ENCODE measurements at regions not wholly inside any gene's neighbourhood (a gene's known extent, or its start where the extent isn't known, plus 50 kb on each side); places are given as distances from the start of the nearest gene placed in this dataset.

DNA sequence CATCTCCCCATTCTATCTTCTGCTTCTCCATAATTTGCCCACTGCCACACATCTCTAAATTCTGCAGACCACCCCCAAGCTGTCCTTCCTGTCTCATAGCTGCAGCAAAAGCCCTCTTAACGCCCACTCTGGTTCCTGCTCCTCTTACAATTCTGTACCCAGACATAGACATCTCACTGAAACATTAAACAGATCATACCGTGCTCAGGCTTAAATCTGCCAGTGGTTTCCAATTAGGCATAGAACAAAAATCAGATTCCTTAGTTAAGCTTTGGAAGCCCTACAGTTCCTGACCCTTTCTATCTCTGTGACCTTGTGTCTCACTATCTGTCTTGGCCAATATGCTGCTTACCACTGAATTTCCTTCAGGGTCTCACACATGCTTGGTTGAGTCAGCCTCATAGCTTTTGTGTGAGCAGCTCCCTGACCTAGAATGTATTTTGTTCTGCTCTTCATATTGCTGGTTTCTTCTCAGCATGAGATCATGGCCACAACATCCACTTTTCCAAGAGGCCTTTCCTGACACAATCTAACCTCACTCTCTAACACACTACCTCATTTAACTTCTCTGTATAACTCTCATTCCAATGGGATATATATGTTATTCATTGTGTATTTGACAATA lies 749.7 kb downstream of the MAFB start:
- TF ChIP-seq GATA1 (IDR thresholded peaks at IDR 0.05; ENCODE audit: low read depth, low read length) (no peak), POLR2A (IDR thresholded peaks at IDR 0.05; ENCODE audit: low read length) (no peak)
- DNase-seq = no peak

- DNase-seq = no peak
- TF ChIP-seq GATA1 (IDR thresholded peaks at IDR 0.05; ENCODE audit: low read depth, low read length) = no peak
- TF ChIP-seq POLR2A (IDR thresholded peaks at IDR 0.05; ENCODE audit: low read length) = no peak
These were observed 752.6 kb downstream of the MAFB start for GRCh38 chr20:39936401-39936800.

DNA sequence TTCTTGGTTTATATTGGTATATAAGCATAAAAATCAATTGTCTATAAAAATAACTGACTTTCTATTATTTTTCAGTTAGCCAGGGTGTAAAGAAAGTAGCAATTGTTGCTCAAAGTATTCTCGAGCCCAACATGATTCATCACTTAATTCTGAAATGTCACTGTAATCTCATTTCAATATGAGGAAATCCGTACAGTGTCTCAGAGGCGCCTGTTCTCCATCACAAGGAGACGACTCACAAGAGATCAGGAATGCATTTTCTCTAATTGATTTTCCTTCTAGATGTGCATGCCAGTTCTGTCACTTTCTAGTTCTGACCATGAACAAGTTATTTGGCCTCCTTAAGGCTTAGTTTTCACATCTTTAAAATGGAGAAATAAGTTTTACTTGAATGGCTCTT lies 753.1 kb downstream of the MAFB start:
- TF ChIP-seq GATA1 (IDR thresholded peaks at IDR 0.05; ENCODE audit: low read depth, low read length) (no peak), POLR2A (IDR thresholded peaks at IDR 0.05; ENCODE audit: low read length) (no peak)
- no peak for DNase-seq

DNA sequence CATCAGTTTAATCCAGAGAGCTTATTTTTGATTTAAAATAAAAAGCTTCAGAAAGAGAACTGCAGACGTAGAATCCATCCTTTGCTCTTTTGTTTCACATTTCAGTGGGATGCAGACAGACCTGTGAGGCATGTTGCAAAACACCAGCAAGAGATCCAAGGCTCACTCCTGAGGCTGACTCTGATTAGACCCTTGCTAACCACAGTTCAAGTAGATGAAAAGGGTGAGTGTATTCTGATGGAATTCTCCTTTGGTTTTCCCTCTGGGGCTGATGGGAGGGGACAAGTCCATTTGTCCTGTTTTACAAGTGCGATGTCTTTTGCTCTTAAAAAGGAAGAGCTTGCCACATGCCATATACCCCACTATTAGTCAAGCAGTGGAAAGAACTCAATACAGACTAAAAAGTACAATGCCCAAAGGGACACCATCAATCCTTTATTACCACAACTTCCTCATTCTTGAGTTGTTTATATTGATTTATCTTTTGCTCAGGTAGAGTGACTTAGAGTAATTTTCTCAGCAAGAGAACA lies 772.7 kb downstream of the MAFB start:
- TF ChIP-seq GATA1 (IDR thresholded peaks at IDR 0.05; ENCODE audit: low read depth, low read length) (no peak), POLR2A (IDR thresholded peaks at IDR 0.05; ENCODE audit: low read length) (no peak)
- no peak for DNase-seq

DNA sequence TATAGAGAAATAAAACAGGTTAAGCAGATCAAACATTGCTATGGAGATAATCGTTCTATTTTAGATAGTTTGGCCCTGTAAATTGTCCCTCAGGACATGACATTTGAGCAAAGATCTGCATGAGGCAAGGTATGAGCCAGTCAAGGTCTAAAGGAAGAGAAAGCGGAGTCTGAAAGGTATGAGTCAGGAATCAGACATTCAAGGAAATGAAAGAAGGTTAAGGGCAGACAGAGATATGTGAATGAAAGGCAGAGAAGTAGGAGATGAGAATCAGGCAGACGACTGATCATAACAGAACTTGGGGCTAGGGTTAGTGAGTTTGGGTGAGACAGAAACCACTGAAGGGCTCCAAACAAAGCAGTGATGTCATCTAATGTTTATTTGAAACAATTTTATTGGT lies 775.8 kb downstream of the MAFB start:
- TF ChIP-seq GATA1 (IDR thresholded peaks at IDR 0.05; ENCODE audit: low read depth, low read length) (no peak), POLR2A (IDR thresholded peaks at IDR 0.05; ENCODE audit: low read length) (no peak)
- DNase-seq = no peak

DNA sequence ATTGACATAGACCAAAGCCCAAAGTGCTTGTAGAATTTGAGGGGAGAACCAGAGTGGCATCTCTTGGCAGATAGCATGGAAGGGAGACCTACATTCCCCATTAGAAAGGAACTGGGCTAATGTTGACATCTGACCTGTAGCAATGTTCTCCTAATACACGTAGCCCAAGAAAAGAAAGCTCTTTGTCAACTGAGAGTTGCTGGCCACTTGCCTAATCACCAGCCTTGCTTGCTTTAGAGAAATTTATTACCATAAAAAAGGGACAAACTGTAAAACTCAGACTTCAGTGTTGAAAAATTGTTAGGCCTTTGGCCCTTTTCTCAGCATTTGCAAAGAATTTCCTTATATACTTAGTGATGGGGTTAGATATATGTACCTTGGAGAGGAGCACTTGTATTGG lies 777.5 kb downstream of the MAFB start:
- no peak for DNase-seq
- TF ChIP-seq GATA1 (IDR thresholded peaks at IDR 0.05; ENCODE audit: low read depth, low read length) = no peak
- no peak for TF ChIP-seq POLR2A (IDR thresholded peaks at IDR 0.05; ENCODE audit: low read length)

- DNase-seq = no peak
- TF ChIP-seq POLR2A (IDR thresholded peaks at IDR 0.05; ENCODE audit: low read length) (no peak), GATA1 (IDR thresholded peaks at IDR 0.05; ENCODE audit: low read depth, low read length) (no peak)
These were observed 778.5 kb downstream of the MAFB start for GRCh38 chr20:39910536-39910935.

DNA sequence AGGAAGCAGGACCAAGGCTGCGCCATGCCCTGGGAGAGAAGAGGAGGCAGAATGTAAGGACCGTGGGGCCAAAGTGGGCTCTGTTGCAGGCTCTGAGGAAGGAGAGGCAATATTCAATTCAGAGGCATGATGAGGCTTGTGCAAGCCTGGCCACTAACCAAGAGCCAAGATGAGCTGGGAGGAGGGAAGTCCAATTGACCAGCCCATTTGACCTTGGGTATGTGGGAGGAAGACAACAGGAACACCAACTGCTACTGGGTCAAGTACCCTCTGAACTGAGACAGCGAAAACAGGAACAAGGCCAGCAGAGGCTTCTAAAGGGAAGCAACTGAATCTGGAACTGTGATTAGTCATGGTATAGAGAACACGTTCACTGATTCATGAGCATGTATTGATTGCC lies 779.6 kb downstream of the MAFB start:
- no peak for DNase-seq

GRCh38 chr20:39904476-39905112 lies 784.4 kb downstream of the MAFB start:
- TF ChIP-seq GATA1 (IDR thresholded peaks at IDR 0.05; ENCODE audit: low read depth, low read length) = no peak
- TF ChIP-seq POLR2A (IDR thresholded peaks at IDR 0.05; ENCODE audit: low read length) = no peak
- no peak for DNase-seq

More for the DNA sequence above, 779.6 kb downstream of the MAFB start:
- TF ChIP-seq POLR2A (IDR thresholded peaks at IDR 0.05; ENCODE audit: low read length) = no peak
- no peak for TF ChIP-seq GATA1 (IDR thresholded peaks at IDR 0.05; ENCODE audit: low read depth, low read length)

DNA sequence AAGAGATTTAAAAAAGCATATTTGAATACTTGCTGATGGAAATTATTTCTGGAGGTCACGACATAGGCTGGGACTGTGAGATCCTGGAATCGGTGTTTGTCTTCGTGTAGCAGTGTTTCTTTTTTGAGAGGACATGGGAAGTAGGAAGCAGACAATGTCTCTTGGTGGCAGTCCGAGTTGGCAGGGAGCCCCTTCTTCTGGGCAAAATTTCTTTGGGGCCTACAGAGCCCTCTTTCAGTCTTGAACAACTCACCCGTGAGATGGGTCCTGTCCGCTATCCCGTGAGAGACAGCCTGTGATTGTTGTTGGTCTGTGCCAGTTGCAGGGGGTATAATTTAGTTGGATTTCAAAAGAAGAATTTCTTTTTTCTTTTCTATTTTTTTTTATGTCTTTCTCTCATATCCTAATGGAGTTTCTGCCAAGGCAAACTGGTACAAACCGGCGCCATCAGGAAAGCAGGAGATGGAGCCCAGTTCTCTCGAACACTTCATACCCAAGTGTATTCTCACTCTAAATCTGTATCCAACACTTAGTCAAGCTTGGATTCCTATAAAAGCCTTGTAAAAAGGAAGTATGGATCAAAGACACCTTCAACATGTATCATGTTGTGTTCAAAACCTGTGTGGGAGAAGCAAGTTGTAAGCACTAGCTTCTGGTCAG lies 785.1 kb downstream of the MAFB start:
- TF ChIP-seq POLR2A (IDR thresholded peaks at IDR 0.05; ENCODE audit: low read length) = no peak
- TF ChIP-seq GATA1 (IDR thresholded peaks at IDR 0.05; ENCODE audit: low read depth, low read length) = no peak
- no peak for DNase-seq

DNA sequence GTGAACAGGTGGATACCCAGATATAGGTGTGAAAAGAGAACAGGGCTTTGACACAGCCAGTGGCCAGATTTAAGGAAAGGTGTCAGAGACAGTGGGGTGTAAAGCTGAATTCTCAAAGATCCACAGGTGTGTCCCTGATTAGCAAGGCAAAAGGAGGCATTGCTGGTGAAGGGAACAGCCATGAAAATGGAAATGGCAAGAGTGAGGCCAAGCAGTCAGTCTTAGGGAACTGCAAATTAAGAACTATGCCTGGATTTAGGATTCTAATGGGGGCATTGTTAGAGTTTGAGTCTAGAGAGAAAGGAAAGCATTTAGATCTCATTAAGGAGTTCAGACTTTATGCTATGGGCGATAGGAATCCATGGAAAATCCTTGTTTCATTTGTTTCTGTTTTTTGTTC lies 789.2 kb downstream of the MAFB start:
- no peak for DNase-seq
- no peak for TF ChIP-seq POLR2A (IDR thresholded peaks at IDR 0.05; ENCODE audit: low read length)
- no peak for TF ChIP-seq GATA1 (IDR thresholded peaks at IDR 0.05; ENCODE audit: low read depth, low read length)

GRCh38 chr20:39898467-39898852 lies 790.6 kb downstream of the MAFB start:
- no peak for TF ChIP-seq POLR2A (IDR thresholded peaks at IDR 0.05; ENCODE audit: low read length)
- DNase-seq = no peak

GRCh38 chr20:39897781-39898466 lies 791.1 kb downstream of the MAFB start:
- TF ChIP-seq POLR2A (IDR thresholded peaks at IDR 0.05; ENCODE audit: low read length) (no peak), GATA1 (IDR thresholded peaks at IDR 0.05; ENCODE audit: low read depth, low read length) (no peak)
- DNase-seq = no peak

- TF ChIP-seq POLR2A (IDR thresholded peaks at IDR 0.05; ENCODE audit: low read length) (no peak), GATA1 (IDR thresholded peaks at IDR 0.05; ENCODE audit: low read depth, low read length) (no peak)
- no peak for DNase-seq
These were observed 792.0 kb downstream of the MAFB start for GRCh38 chr20:39897058-39897457.
